ENCODE measurements at regions not wholly inside any gene's neighbourhood (a gene's known extent, or its start where the extent isn't known, plus 50 kb on each side); places are given as distances from the start of the nearest gene placed in this dataset.
"Not testable (repeated sequence)": the region's sequence is repeated elsewhere in the genome, so short reads cannot be mapped to it uniquely, and the experiment has no call there.

DNA sequence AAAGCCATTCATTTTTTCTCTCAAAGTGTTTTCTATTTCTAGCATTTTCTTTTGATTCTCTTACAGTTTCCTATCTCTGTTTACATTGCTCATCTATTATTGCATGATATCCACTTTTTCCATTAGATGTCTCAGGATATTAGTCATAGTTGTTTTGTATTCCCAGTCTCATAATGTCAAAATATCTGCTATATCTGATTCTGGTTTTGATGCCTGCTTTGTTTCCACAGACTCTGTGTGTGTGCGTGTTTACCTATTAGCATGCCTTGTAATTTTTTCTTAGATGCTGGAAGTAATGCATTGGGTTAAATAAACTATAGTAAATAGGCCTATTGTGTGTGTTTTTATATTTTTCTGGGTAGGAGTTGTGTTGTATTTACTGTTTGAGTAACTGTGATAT is 1126.3 kb downstream of the SORCS1 start:
- no peak for DNase-seq

GRCh38 chr10:106033065-106033464 is 1131.4 kb downstream of the SORCS1 start:
- no peak for DNase-seq

- no peak for DNase-seq
Measured at GRCh38 chr10:106032450-106033002, 1132.0 kb downstream of the SORCS1 start.

GRCh38 chr10:106027240-106027639 is 1137.3 kb downstream of the SORCS1 start:
- no peak for DNase-seq

GRCh38 chr10:106025208-106025811 is 1139.2 kb downstream of the SORCS1 start:
- DNase-seq, result no peak

- DNase-seq, result no peak
Measured at GRCh38 chr10:106023329-106023728, 1141.2 kb downstream of the SORCS1 start.

- DNase-seq, result not testable (repeated sequence)
Measured at GRCh38 chr10:106019559-106019958, 1144.9 kb downstream of the SORCS1 start.

DNA sequence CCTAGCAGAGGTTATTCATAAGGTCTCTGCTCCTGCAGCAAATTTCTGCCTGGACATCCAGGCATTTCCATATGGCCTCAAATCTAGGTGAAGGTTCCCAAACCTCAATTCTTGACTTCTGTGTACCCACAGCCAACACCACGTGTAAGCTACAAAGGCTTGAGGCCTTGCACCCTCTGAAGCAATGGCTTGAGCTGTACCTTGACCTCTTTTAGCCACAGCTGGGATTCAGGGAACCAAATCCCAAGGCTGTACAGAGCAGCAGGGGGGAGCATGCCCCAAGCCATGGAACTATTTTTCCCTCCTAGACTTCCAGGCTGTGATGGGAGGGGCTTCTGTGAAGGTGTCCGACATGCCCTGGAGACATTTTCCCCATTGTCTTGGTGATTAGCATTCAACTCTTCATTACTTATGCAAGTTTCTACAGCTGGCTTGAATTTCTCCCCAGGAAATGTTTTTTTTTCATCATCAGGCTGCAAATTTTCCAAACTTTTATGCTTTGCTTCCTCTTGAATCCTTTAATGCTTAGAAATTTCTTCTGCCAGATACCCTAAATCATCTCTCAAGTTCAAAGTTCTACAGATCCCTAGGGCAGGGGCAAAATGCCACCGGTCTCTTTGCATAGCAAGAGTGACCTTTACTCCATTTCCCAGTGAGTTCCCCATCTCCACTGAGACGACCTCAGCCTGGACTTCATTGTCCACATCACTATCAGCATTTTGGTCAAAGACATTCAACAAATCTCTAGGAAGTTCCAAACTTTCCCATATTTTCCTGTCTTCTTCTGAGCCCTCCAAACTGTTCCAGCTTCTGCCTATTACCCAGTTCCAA is 1148.9 kb downstream of the SORCS1 start:
- not testable (repeated sequence) for DNase-seq

DNA sequence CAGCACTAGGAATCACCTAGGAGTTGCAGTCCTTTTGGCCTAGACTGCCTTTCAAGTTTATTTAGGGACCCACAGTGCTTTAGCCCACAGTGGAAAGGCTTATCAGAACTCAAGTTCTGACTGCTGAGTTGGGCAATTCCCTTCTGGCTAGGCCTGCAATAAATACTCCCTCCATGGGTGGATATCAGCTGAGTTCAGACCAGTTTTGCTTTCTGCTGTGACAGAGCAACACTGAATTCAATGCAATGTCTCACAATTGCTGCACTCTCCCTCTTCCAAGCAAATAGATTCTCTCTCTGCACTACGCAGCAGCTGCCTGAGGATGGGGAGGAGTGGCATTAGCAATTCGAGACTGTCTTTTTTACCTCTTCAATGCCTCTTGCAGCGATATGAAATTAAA is 1153.3 kb downstream of the SORCS1 start:
- DNase-seq, result no peak

- DNase-seq, result no peak
Measured at GRCh38 chr10:106000721-106001120, 1163.8 kb downstream of the SORCS1 start.

DNA sequence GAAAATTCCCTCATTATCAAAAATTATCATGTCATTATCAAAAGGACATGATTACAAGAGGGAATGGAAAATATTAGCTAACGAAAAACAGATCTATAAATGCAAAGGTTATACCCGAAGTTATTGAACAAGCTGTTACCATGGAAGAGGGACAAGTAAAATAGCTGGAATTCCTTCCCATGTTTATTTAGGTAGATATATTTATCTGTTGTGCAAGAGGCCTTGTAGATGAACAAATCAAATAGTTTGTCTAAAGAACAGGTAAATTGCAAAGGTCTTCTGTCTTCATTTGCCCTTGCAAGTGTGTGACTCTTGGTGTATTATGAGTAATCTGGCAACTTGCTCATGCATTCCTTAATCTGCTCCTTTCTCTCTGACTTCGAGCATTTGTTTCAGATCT is 1170.9 kb downstream of the SORCS1 start:
- no peak for DNase-seq

DNA sequence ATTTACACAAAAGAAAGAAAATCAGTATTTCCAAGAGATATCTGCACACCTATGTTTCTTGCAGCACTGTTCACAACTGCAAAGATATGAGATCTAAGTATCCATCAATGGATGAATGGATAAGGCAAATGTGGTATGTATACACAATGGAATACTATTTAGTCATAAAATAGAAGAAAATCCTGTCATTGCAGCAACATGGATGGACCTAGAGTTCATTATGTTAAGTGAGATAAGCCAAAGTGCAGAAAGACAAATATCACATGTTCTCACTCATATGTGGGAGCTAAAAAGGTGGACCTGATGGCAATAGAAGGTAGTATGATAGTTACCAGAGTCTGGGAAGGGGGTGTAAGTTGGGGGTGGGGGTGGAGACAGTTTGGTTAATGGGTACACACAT is 1171.6 kb downstream of the SORCS1 start:
- DNase-seq, result no peak

DNA sequence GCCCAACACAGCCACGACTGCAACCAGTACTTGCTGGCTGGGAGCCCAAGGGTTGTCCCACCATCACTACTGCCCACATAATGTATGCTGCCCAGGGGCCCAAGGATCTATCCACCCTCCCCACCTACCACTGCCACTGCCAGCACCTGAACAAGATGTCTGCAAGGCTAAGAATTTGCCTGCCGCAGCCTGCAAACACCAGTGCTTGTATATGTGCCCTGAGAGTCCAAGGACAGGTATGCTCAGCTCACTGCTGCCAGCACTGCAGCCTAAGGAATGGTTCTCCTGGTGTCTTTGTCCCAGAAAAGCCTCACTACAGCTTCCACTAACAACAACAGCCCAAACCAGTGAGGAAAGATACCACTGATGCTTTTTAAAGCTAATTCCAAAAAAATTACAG is 1174.0 kb downstream of the SORCS1 start:
- DNase-seq, result no peak

GRCh38 chr10:105989995-105990394 is 1174.5 kb downstream of the SORCS1 start:
- DNase-seq, result no peak

GRCh38 chr10:105988848-105989247 is 1175.7 kb downstream of the SORCS1 start:
- no peak for DNase-seq

DNA sequence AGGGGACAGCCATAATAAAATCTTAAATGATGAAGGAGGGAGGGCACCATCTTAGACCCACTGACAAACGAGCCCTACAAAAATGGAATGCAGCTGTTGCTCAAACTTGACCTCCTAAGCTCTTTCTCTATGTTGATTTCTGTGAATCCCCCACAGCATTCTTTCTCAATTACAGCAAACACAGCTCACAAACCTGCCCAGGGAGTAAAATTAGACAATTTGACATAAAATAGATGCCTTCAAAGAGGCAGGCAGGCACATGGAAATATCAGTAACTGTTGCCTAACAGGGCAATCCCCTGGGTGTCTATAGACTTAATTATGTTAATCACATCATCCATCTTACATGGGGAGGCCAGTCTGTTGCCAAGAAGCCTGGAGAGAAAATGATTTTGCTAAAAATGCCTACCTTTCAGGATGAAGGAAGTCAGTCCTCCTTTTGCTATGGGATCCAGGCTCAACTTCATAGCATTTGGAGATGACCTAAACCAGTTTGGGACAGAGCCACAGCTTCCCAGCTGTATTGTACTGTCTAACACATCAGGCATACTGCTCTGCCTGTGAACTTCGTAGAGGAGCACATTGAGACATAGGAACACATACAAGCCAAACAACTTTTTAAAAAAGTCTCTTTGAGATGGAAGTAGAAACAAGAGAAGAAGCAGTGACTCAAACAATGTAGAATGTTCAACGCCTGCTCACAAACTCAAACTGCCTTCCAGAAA is 1177.4 kb downstream of the SORCS1 start:
- no peak for DNase-seq

DNA sequence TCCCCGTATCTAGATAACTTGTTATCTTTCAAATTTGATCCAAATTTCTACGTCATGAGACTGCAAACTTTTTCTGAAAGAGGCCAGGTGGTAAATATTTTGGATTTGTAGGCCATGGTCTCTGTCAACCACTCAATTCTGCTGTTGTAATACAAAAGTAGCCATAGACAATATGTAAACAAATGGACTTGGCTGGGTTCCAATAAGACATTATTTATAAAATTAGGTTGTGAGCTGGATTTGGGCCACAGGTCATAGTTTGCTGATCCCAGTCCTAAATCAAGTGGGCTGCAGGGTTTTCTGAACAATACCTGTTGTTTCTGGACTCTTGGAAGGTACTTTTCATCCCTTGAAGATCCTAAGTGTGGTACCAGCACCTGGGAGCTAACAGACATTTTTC is 1178.0 kb downstream of the SORCS1 start:
- no peak for DNase-seq

DNA sequence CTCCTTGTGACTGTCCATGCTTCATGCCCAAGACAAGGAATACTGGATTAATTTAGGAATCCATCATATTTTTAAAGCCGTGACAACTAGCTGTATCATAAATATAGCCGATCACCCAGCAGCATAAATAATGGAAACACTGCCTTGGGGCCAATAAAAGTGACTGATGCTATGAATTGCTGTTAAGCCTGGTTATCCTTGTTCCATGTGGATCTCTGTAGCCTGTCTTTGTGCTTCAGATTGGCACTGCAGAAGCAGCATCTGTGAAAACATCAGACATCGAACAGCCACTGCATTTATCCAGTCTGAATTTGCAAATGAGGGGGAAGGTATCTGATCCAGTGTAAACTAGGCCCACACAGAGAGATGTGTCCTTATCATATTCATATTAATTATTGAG is 1181.8 kb downstream of the SORCS1 start:
- no peak for DNase-seq

- DNase-seq, result no peak
Measured at GRCh38 chr10:105981679-105982078, 1182.8 kb downstream of the SORCS1 start.

DNA sequence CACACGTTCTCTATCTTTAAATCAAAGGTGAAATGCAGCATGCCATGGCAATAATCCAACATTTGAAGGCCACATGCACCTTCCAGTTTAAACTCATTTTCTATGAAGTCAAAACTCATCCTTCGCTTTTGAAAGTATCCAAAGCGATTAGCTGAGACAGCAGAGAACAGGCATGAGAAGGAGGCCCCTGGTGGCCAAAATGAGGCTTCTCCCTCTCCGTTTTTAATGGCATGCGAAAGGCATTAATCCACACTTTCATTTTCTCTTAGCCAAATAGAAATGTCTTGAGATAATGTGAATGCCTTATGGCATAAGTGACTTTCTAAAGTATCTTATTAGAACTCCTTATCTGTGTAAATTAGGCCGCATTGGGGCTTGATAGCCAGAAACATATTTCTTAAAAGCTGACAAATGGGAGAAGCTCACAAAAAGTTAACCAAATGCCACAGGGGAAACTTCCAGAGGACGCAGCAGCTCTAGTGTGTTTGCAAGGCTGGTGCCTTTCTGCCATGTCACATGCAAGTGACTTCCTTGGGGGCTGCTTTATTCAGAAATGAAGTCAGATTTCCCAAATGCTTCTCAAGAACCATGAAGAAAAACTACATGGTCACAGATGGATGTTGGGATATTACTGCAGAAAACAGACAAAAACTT is 1189.6 kb downstream of the SORCS1 start:
- DNase-seq, result no peak

DNA sequence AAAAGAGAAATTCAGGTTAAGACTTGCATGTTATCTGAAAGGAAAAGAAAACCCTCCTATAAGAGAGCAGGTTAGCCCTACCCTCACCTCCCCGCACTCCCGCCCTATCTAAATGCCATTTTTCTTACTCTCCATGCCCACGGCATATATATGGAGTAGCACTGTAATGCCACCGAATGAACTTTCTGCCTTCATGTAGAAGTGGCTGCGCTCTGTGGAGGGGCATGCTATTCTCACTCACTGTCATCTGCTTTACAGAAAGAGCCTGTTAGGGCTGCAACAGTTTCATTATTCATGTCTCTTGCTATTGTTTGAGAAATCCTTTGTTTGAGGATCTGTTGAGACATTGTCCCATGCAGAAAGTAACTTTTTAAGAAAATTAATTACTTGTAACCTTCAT is 1190.6 kb downstream of the SORCS1 start:
- DNase-seq, result no peak

GRCh38 chr10:105973360-105973759 is 1191.1 kb downstream of the SORCS1 start:
- DNase-seq, result no peak

DNA sequence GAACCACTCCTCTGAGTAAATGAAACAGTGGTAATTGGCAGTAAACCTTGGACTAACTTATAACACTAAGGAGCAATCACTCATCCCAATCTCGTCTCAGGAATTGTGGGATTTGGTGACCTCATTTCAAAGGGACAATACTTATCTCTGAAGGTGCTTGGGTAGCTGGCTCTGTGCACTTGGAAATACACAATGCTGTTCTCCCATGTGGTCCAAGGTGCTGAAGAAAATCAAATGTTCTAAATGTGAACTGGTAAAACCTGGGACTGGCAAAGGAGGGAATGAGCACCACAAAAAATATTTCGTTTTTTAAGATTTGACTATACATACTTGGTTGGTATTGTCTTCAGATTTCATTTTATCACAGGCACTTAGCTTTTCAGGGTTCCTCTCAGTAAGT is 1193.0 kb downstream of the SORCS1 start:
- no peak for DNase-seq

All from stimulated activated naive CD4-positive, alpha-beta T cell (primary cell).